HFF-Myc (cell line): ENCODE measurements at regions not wholly inside any gene's neighbourhood (a gene's known extent, or its start where the extent isn't known, plus 50 kb on each side); places are given as distances from the start of the nearest gene placed in this dataset.

ENCODE experiments used
- DNase-seq: peaks from one replicate; pipeline ENCODE4 v3.0.0-alpha.2; 2011; ENCODE audit warnings: low read depth; ENCODE audit errors: extremely low read depth
- H3K4me3 ChIP-seq: replicated peaks from 2 replicates; pipeline ENCODE4 v1.5.1; 2011; ENCODE audit warnings: low read depth, mild to moderate bottlenecking, control low read depth, low read length
- TF ChIP-seq, protein P1 (sequence below): IDR thresholded peaks from 2 replicates; pipeline ENCODE4 v1.5.1; 2012; ENCODE audit warnings: mild to moderate bottlenecking, low read depth, low read length, control low read depth; ENCODE audit errors: missing control alignments

DNA sequence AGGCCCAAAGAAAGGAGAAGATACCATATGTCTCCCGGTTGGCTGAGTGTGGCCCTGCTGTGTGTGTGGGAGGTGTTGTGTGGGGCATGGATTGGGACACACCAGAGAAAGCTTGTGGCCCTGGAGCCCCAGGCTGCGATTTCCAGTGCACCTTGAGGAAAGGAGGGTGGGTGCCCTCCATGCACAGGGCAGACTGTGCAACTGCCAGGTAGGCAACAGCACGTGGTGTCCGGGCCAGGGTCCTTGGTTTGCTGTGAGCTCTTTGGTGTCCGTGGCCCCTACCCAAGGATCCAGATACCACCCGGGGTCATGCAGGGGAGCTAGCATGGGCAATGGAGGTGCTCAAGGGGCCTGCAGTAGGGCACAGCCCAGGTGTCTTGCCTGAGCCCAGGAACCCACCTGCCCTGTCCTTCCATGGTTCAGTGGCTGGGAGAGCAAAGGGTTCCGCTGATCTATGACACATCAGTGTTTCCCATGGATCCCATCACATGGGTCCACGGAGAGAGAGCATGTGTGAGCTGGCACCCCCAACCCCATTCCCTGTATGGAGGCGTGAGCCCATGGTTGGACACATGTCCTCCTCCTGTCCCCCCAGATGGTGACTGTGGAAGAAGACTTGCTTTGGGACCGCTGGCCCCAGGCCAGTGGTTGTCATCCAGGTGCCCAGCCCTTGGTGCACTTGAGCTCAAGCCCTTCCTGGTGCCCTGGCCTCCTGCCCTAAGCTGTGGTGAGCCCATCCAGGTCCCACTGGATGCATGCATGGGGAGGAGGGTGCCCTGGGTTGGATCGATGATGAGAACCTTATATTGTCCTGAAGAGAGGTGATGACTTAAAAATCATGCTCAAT is 223.4 kb downstream of the SNRPN start:
- TF ChIP-seq, protein P1, sequence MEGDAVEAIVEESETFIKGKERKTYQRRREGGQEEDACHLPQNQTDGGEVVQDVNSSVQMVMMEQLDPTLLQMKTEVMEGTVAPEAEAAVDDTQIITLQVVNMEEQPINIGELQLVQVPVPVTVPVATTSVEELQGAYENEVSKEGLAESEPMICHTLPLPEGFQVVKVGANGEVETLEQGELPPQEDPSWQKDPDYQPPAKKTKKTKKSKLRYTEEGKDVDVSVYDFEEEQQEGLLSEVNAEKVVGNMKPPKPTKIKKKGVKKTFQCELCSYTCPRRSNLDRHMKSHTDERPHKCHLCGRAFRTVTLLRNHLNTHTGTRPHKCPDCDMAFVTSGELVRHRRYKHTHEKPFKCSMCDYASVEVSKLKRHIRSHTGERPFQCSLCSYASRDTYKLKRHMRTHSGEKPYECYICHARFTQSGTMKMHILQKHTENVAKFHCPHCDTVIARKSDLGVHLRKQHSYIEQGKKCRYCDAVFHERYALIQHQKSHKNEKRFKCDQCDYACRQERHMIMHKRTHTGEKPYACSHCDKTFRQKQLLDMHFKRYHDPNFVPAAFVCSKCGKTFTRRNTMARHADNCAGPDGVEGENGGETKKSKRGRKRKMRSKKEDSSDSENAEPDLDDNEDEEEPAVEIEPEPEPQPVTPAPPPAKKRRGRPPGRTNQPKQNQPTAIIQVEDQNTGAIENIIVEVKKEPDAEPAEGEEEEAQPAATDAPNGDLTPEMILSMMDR: no peak
- H3K4me3 ChIP-seq: no peak overlapping the region

DNA sequence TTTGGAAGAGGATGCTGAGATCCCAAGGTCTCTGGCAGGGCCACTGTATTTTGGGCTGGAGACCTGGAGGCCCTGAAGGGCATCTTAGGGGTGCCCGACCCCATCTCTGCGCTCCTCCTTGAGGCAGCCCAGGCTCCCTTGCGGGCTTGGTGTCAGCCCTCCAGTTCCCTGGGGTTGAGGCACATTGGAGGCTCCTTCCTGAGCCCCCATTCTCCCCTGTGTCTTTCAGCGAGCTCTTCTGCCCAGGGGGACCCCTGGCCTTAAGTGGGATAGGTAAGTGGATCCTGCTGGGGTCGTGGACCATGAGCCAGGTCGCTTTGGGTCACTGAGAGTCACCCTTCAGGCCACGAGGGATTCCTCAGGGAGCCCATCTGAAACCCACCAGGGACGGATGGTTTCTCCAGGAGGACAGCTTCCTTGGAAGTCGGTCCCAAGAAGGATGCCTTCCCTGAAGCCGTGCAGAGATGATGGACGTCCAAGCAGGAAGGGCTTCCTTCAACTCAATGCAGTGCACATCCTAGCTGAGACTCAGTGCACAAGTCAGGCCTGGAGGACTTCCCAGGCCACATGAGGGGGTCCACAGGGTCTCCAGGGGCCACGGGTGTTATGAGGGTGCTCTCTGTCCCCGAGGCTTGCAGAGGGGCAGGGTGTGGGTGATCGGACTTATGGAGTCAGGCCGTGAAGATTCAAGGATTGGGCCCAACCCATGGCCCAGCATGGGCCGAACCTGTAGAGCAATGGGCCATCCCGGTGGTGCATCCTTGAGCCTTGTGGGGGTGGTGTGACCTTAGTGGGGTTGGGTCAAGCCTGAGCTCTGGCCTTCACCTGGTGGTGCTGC is 224.3 kb downstream of the SNRPN start:
- TF ChIP-seq, protein P1: no peak
- DNase-seq: no peak
- no peak overlapping the region for H3K4me3 ChIP-seq

More for the DNA sequence above, 223.4 kb downstream of the SNRPN start:
- DNase-seq: no peak

DNA sequence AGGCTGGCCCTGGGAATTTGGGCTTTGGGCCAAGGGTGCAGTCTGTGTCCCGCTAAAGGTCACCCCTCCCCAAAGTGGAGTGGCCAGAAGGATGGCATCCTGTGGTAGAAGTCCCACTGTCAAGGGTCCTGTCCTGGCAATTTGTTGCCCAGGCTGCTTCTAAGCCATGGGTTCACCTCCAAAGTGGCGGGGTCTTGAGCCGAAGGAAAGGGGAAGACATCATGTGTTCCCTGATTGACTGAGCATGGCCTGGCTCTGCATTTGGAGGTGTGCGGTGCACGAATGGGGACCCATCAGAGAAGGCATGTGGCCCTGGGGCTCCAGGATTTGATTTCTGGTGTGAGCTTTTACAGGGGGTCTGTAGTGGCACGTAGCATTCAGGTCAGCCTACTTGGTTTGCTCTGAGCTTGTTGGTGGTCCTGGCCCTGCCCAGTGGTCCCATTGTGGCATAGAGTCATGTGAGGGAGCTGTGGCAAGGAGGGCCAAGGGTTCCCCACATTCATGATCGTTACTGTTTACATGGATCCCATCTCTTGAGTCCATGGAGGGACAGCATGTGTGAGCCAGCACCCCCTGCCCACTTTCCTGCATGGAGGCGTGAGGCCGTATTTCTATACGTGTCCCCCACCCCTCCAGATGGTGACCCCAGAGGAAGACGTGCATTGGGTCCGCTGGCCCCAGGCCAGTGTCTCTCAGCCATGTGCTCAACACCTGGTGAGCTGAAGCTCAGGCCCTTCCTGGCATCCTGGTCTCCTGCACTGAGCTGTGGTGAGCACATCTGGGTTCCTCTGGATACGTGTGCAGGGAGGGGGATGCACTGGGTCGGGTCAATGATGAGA is 225.1 kb downstream of the SNRPN start:
- DNase-seq: no peak
- TF ChIP-seq, protein P1: no peak
- no peak overlapping the region for H3K4me3 ChIP-seq

DNA sequence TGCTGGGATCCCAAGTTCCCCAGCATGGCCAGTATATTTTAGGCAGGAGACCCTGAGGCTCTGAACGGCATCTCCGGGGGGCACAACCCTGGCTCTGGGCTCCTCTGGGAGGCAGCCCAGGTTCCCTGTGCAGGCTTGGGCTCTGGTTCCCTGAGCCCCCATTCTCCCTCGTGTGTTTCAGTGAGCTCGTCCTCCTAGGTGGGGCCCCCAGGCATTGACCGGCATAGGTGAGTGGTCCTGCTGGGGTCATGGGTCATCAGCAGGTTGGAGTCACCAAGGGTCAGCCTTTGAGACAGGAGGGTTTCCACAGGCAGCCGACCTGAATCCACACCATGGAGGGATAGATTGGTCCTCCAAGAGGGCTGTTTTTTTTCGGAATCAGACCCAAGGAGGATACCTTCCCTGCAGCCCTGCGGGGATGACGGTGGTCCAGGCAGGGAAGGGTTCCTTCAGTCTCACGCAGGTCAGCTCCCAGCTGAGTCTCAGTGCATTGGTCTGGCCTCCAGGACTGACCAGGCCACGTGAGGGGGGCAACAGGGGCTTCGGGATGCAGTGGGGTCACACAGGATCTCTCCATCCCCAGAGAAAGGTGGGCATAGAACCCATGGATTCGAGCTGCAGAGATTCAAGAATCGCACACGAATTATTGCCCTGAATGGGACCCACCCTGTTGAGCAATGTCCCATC is 226.0 kb downstream of the SNRPN start:
- TF ChIP-seq, protein P1: no peak
- no peak overlapping the region for H3K4me3 ChIP-seq
- DNase-seq: no peak

DNA sequence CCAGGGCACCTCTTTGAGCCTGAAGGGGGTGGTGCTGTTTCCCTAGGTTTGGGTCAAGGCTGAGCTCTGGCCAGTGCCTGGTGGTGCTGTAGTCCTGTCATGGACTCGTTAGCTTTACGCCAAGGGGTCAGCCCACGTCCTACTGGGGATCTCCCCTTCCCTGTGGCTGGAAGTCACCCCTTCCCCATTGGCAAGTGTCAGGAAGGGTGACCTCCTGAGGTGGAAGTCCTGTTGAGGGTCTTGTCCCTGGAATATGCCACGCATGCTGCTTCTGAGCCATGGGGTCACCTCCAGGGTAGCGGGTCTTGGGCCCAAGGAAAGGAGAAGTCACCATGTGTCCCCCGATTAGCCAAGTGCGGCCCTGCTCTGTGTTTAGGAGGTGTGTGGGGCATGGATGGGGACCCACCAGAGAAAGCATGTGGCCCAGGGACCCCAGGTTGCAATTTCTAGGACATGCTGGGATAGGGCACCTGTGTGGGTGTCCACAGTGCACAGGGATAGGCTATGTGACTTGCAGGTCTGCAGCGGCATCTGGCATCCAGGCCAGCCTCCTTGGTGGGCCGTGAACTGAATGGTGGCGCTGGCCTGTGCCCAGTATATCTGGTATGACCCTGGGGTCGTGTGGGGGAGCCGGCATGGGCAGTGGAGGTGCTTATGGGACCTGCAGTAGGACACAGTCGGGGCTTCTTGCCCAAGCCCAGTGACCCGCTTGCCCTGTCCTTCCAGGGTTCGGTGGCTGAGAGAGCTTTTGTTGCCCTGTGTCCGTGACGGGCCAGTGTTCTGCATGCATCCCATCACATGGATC is 226.7 kb downstream of the SNRPN start:
- H3K4me3 ChIP-seq: no peak overlapping the region
- TF ChIP-seq, protein P1: no peak
- DNase-seq: no peak
